NCI-H128 (cell line): ENCODE measurements at regions not wholly inside any gene's neighbourhood (a gene's known extent, or its start where the extent isn't known, plus 50 kb on each side); places are given as distances from the start of the nearest gene placed in this dataset.

ENCODE experiments used
- DNase-seq: peaks from one replicate; lab custom pipeline; 2025; ENCODE audit not compliant: unreplicated experiment; lab: John Stamatoyannopoulos, UW

DNA sequence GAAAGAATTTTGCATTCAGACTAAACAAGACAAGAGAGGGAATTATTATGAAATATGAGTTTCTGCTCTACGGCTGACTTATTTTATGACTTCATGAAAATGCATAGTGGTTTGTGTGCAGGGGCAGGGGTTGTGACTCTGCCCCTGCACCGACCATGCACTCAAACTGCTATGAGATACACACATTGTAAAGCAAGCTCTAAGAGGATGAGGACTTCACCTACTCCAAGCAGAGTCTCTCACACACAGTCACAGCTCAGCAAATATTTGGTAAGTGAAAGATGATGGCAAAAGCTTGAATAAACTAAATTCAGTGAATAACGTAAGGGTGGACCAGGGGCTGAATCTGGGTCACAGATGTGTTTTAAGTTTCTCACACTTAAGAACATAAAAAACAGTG, 542.9 kb downstream of the PRELID2 start:
- no peak for DNase-seq

DNA sequence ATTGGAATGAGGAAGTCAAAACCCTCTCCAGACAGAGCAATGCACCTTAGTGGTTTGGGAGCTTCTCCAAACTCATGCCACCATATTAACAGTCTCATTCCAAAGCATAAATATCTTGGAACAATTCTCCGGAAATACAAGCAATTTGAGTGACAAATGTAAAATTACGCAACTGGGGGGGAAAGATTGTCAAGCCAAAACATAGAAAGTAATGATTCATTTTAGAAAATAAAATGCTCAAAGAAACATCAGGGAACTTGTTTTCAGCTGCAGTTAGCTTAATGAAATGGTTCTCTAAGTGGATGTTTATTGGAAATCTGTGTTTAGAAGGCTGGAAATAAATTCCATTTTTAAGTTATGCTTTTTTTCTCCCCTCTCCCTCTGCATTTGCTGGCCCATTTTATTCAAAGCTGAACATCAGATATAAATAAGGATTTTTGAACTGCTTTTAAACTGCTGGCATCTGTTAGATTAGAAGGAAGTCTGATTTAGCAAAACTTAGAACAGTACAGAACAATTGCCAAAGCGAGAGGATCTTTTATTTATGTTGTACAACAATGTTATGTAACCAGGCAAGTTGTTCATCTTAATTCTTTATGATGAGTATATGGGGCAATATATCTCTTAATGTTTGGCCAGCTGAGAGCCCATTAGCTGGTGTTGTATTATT, 551.9 kb downstream of the PRELID2 start:
- DNase-seq = no peak

DNA sequence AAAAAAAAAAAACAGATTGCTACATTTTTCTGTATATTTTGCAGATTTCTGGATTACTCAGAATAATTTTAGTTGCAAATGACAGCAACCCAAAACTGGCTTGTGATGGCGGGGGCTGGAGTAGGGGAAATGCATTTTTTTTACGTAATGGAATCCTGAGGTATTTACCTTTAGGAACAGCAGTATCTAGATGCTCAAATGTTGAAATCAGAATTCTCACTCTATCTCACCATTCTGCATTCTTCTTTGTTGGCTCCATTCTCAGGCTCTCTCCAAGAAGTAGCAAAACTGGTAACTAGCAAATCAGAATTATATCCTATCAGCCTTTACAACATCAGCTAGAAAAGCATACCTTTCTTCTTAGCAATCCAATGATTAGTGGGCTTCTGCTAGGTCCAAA, 554.3 kb downstream of the PRELID2 start:
- no peak for DNase-seq

DNA sequence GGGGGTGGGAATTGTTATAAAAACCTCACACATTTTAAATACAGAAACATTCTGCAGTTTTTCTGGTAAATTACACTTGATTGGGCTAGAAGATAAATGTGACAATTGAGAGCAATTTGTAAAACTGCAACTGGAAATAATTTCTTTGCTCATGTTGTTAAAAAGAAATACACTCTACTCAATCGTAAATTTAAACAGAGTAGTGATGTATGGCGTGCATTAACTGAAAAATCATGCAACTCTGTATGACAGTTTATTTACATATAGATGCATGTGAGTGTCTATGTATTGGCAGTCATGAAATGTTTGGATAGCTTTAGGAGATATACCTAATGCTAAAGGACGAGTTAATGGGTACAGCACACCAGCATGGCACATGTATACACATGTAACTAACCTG, 554.9 kb downstream of the PRELID2 start:
- DNase-seq = no peak

DNA sequence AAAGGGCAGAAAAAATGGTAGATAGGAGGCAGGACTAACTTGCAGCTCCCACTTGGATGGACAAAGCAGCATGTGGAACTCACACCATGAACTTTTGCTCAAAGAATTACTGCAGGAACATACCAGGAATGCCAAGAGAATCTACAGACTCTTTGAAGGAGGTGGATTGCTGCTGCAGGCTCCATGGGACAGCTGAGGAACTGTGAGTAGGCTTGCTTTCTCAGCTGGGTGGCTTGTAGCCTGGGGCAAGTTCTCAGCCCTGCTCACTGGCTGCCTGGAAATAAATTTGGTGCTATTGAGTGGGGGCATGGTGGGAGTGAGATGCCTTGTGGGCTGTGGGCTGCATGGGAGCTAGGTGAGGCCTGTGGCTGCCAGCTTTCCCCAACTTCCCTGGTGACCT, 574.5 kb downstream of the PRELID2 start:
- DNase-seq = no peak

DNA sequence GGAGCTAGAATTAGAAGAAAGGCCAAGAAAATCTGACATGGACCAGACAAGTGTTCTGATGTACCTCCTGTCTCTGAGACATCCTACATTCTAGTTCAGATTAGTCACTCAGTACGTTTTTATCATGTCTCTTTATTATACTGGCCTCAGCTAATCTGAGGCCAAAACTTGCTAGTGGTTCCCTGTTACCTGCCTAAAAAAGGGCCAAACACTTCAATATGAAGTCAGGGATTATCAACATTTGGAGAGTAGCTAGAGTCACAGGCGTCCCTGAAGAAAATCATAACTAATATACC, 587.4 kb downstream of the PRELID2 start:
- DNase-seq = no peak

DNA sequence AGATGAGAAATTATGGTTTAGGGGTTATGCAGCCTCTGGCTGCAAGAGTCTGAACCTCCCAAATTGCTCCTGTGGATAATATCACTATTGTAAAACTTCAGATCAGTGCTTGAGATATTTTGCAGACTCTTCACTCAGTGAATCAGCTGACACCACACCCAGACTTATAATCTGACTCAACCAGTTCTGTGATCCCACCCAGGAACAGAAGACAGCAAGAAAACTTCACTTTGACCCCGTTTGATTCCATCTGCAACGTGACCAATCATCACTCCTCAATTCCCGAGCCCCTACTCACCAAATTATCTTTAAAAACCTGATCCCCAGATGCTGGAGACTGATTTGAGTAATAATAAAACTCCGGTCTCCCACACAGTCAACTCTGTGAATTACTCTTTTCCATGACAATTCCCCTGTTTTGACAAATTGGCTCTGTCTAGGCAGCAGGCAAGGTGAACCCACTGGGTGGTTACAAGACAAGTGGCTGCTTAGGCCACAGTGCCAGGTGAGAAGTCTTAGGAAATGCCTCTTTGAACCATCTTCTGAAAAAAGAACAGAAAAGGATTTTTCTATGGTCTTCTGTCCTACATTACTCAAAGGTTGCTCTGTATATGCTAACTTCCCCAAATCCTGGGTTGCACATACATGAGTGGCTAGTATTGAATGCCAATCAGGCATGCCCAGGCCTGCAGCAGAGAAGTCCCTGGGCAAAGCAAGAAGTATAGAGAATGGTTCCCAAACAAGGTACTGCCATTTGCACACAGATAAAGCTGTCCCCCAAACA, 588.0 kb downstream of the PRELID2 start:
- DNase-seq = no peak

DNA sequence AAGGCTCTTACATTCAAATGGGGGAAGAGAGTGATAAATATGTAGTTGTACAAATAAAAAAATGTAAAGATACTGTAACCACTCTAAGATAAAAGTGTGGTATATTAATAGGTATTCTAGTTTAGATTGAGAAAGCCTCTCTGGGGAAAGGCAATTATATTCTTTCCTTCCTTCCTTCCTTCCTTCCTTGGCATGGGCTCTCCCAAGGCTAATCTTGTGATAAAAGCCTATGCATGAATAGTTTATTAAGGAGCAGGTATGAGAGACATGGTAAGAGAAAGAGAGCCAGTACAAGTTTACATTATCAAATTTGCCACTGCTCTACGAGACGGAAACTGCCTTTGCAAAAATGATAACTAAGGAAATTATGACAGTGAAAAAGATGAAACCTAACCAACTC, 588.8 kb downstream of the PRELID2 start:
- DNase-seq = no peak

DNA sequence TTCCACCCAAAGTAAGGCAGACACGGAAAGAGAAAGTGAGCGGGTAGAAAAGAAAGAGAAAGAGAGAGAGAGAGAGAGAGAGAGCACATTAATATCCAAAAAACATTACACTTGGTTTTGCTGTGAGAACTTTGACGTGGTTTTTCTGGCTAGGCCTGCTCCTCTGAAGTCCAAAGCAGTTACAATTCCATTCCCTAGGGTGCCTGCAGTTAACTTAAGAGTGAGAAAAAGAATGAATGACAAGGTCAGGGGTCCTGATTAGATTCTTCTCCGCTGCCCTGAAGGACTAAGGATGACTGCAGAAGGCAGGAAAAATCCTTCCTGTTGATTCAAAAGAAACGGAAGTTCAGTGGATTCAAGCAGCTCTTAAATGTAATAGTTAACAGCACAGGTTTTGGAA, 589.8 kb downstream of the PRELID2 start:
- DNase-seq = no peak

DNA sequence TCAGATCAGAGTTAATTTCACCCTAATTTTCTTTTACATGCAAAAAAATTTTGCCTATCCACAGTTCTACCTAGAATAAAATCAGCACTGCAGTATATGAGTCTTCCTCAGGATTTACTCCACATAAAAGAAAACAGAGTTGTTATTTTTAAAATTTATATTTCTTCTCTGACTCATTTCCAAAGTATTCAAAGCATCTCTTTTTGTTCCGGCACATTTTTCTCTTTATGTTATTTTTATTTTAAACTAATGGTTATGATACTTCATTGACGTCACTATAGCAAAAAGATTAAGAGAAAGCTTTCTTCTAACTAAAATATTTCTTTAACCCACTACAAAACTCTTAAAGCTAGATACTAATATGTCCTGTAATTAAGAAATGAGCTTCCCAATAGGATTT, 590.4 kb downstream of the PRELID2 start:
- DNase-seq = no peak

DNA sequence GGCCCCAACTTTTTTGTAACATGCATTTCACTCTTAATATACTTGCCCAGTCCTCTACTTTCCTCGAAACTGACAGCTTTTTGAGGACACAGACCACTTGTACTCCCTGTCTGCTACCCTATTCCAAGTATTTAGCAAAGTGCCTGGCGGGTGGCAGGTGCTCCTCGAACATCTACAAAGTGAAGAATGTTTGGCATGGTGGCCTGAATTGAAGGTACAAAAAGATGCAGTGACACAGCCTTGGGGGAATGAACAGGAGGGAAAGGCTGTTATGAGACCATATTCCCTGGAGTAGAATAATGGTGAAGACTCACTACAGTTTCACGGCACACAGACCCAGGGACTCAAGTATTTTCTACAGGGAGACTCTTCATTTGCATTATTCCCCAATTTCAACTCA, 590.9 kb downstream of the PRELID2 start:
- DNase-seq = no peak

DNA sequence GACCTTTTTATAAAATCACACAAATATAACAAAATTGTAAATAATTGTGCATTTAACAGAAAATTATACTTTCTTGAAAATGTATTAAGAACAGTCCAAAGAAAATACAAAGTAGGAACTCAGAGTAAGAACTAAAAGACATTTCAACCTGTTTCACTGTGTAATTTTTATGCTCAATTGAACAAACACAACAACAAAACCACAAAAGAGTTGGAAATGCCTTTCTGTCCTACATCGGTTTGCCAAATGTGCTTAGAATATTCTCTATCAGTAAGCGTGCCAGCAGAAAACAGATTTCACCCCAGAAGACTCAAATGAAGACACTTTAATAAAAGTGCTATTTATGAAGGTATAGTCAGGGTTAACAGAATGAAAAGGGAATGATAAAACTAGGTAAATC, 592.1 kb downstream of the PRELID2 start:
- DNase-seq = no peak

DNA sequence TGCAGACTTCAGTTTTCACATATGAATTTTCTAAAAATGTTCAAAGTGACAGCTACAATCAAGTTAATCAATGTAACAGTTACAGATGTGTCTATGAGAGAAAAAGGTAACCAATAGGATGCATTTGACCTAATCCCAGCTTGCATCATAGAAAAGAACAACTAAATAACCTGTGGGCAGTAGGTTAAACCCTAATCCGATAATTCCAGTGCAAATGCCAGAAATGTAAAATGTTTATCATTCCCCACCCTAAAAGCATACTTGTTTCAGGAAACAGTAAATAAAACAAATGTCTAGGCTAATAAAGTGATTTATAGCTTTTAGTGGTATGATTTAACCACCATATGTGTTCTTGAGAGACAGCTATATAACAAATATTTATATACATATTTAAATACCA, 592.6 kb downstream of the PRELID2 start:
- DNase-seq = no peak

DNA sequence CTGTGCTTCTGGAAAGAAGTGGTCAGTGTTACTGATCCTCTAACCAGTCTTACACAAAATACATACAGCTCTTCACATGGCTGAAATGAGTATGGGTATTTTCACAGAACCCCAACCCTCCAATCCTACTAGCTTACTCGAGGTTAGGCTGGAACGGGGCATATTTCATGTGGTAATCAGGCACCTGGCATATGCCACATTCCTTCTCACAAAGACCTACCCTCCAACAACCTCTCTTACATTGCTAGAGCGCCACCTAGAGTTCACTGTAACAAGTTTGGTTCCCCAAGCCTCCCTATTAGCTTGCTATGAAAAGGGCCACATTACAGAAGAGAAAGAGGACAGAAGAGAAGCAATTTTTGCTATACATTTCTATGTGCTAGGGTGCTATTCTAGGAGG, 597.3 kb downstream of the PRELID2 start:
- peak; percentile 13 for DNase-seq

DNA sequence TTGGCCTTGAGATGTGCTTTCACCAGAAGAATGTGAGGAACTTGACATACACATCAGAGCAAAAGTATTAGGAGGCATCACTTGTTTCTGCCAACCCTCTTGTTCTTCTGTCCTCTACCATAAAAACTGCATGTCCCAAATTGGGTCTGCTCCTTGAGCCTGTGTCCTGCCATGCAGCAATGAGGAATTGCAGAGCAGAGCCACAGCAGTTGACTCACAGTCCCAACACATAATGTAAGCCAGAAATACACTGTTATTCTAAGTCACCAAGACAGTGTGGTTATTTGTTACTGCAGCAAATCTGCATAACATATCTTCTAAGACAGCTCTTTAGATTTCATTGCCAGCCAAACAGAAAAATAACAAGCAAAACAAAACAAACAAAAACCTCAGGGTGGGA, 598.2 kb downstream of the PRELID2 start:
- DNase-seq = no peak

DNA sequence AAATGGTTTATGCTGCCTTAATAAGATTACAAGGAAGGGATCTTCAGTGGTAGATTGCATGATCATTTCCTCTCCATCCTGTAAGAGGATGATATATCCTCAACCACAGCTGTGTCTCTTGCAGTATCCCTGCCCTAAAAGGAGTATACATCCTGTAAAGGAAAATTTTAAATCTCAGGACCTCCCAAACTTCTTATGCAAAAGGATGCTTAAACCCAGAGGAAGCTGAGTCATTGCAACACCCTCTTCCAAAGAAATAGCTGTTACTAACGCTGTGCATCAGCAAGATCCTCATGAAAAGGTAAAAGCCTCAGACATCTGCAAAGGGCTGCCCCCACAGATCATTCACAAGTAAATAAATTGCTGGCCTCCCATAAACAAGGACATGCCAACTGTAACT, 599.0 kb downstream of the PRELID2 start:
- DNase-seq = no peak

DNA sequence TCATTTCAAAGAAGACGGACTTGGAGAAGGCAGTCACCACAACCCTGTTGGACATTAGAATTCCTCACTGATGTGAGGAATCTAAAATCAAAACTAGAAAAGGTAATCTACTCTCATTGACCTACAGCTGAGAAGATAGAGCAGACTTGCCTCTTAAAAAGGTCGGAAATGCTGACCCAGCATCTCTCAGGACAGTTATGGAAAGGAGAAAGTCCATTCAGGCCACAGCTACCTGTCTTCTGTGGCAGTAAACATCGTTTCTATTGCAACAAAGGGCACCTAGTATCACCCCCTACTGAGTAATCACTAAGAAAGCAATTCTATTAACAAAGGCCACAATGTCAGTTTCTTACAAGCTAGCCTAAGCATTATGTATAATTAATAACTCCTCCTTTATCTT, 601.7 kb downstream of the PRELID2 start:
- no peak for DNase-seq

DNA sequence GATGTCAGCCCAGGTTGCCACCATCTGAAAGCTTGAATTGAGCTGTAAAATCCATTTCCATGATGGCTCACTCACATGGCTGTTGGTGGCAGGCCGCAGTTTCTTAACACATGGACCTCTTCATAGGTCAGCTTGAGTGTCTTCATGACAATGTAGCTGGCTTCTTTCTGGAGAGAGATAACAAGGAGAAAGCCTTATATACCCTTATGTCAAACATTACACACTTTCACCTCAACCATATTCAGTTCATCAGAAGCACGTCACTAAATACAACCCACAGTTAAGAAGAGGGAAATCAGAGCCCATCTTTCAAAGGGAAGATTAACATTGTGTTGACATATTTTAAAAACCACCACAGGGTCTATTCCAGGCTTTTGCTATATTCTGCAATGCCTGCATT, 604.4 kb downstream of the PRELID2 start:
- DNase-seq = no peak

DNA sequence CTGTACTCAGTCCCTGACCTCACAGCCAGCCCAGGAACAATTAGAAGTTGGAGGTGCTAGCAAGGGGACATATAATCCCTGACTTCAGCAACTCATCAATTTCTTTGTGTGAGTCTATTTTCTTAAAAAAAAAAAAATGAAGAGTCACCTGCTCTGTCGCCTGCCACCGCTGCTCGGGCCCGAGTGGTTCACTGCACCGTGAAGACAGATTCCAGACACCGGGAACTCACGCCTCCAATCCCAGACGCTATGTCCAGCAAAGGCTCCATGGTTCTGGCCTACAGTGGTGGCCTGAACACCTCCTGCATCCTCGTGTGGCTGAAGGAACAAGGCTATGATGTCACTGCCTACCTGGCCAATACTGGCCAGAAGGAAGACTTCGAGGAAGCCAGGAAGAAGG, 606.6 kb downstream of the PRELID2 start:
- DNase-seq = no peak

DNA sequence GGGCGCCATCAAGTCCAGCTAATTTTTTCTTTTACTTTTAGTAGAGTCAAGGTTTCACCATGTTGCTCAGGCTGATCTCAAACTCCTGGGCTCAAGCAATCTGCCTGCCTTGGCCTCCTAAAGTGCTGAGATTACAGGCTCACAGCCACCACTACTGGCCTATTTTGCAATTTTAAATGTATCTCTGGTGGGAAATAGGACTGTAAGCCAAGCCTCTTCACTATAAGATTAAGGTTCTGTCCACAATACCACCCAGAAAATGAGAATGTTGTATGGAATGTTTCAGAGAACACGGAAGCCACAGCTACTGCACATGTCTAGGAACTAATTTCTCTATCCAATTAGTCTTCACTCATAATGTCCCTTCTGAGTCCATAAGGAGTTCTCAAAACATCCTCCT, 607.3 kb downstream of the PRELID2 start:
- DNase-seq = no peak

DNA sequence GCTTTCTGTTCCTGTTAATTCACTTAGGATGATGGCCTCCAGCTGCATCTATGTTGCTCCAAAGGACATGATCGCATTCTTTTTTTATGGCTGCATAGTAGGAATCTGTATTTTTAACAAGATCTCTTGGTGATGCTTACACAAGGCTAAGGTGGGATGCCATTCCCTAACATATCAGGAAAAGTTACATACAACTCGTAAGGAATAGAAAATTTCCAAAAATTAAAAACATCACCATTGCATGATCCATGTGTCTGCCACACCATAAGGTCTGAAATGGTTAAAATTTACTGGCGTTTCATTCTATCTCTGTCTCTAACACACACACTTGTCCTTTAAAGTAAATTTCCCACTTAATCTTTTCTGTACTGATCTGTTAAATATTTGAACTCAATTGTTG, 608.4 kb downstream of the PRELID2 start:
- DNase-seq = no peak

DNA sequence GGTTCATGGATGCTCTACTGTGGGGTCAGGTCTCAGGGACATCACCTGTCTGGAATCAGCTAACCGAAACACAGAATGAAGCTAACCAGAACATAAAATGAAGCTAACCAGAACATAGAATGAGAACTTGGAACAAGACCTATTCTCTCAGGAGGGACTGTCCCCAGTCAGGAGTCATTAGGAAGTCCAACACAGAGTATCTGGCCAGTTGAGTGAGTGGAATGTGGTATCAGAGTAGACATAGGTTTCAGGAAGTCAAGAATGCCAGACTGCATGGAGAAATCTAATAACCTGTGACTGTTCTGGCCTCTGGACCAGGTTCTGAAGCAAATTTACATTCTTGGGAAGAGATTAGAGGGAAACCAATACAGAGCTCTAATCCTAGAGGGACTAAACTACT, 609.6 kb downstream of the PRELID2 start:
- no peak for DNase-seq

DNA sequence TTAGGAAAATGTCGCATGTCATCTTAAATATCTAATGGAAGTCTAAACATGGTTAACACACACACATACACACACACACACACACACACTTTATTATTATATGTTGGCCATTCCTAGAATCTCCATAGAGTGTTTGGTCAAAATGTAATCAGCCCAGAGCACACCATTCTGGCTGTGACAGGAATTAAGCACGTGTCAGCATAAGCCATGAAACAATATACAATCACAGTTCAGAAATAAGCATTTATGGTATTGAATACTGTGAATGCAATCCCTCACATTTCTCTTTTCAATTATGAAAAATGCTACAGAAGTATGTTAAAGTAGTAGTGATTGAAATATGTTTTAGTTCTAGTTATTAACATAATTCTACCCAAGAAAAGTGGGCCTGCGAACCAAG, 611.6 kb downstream of the PRELID2 start:
- no peak for DNase-seq
